OCI-LY7 (cell line): ENCODE measurements at regions not wholly inside any gene's neighbourhood (a gene's known extent, or its start where the extent isn't known, plus 50 kb on each side); places are given as distances from the start of the nearest gene placed in this dataset.

Experiments
- CTCF ChIP-seq: fragments of 200-600 bp; sonication (generic); conservative IDR thresholded peaks from 2 replicates; pipeline ENCODE4 v1.5.1; 2014; ENCODE audit warnings: mild to moderate bottlenecking, antibody characterized with exemption, low read length, moderate library complexity, mixed read lengths
- EZH2phosphoT487 ChIP-seq: fragments of 200-600 bp; sonication (generic); IDR thresholded peaks from 2 replicates; pipeline ENCODE4 v1.6.1; 2018; ENCODE audit warnings: low read depth, borderline replicate concordance, mild to moderate bottlenecking, mixed run types, antibody characterized with exemption, low read length, moderate library complexity, mixed read lengths

GRCh38 chr1:72885841-72886240 is 603.5 kb upstream of the NEGR1 start:
- no peak for TF ChIP-seq CTCF
- no peak for TF ChIP-seq EZH2phosphoT487
